Ovary (tissue), 7 donors: ENCODE measurements at regions not wholly inside any gene's neighbourhood (a gene's known extent, or its start where the extent isn't known, plus 50 kb on each side); places are given as distances from the start of the nearest gene placed in this dataset.

Source experiments
- DNase-seq, 5 donors: peaks; one replicate each; pipeline ENCODE4 v3.0.0-alpha.2; 2019 to 2020
- H3K27ac ChIP-seq, 2 donors: fragments of 200-600 bp; one replicate each; pipeline versions ENCODE4 v1.5.1 to v1.8.0; 2019 to 2022
- H3K27me3 ChIP-seq: fragments of 200-600 bp; one replicate; pipeline ENCODE4 v1.8.0; 2022
- H3K36me3 ChIP-seq: fragments of 200-600 bp; sonication (generic); one replicate; pipeline ENCODE4 v1.5.1; 2019
- H3K4me1 ChIP-seq: one replicate; pipeline ENCODE4 v1.8.1; 2013; ENCODE audit warnings: mild to moderate bottlenecking, moderate library complexity; ENCODE audit not compliant: insufficient read depth
- H3K4me3 ChIP-seq: fragments of 200-600 bp; sonication (generic); one replicate; pipeline ENCODE4 v1.5.1; 2017
- H3K9me3 ChIP-seq, 2 donors: fragments of 200-600 bp in 1 of 2; sonication (generic) in 1 of 2; one replicate each; pipeline versions ENCODE4 v1.5.1 to v1.8.1; 2013 to 2019; ENCODE audit warnings: mild to moderate bottlenecking in 1 of 2, moderate library complexity in 1 of 2
- EP300 ChIP-seq: sonication (generic); formaldehyde crosslinking; IDR thresholded peaks from one replicate; pipeline ENCODE4 v1.6.1; 2017; ENCODE audit warnings: antibody characterized with exemption
- POLR2A ChIP-seq: fragments of 450-650 bp; IDR thresholded peaks from one replicate; pipeline ENCODE4 v1.6.1; 2017; ENCODE audit warnings: antibody characterized with exemption, mild to moderate bottlenecking, moderate library complexity
- WGBS, 3 donors: extraction: QIAGEN DNeasy Blood & Tissue Kit in 1 of 3; methylation state at CpG; one replicate each; pipeline versions ENCODE4 v1.1.5 to v1.1.7; 2013 to 2017; 5-methylcytosine and 5-hydroxymethylcytosine counted together
- intact Hi-C, 4 donors: fragments of 100-400 bp; cut with DNase I; formaldehyde crosslinking; loops; one replicate each; pipeline versions ENCODE4 v1.11.0 to v1.15.1; 2022 to 2023
- TF ChIP-seq, protein P1 (sequence below), 3 donors: fragments of 450-650 bp in 2 of 3; fragments of 200-600 bp in 1 of 3; IDR thresholded peaks; one replicate each; pipeline versions ENCODE4 v1.5.1 to v1.8.0; 2016 to 2022; ENCODE audit warnings: antibody characterized with exemption in 3 of 3, mild to moderate bottlenecking in 1 of 3
- donor health status: DM: no; HTN: no; CAD: no; lungs with moderate emphysema.
- donor health status: DM: no; HTN: no; CAD: no.
- donor health status: Bipolar disorder and iron deficiency.
- donor health status: DM: no; HTN: no; CAD: no.
- donor health status: DM: yes; HTN: yes; CAD: no.

DNA sequence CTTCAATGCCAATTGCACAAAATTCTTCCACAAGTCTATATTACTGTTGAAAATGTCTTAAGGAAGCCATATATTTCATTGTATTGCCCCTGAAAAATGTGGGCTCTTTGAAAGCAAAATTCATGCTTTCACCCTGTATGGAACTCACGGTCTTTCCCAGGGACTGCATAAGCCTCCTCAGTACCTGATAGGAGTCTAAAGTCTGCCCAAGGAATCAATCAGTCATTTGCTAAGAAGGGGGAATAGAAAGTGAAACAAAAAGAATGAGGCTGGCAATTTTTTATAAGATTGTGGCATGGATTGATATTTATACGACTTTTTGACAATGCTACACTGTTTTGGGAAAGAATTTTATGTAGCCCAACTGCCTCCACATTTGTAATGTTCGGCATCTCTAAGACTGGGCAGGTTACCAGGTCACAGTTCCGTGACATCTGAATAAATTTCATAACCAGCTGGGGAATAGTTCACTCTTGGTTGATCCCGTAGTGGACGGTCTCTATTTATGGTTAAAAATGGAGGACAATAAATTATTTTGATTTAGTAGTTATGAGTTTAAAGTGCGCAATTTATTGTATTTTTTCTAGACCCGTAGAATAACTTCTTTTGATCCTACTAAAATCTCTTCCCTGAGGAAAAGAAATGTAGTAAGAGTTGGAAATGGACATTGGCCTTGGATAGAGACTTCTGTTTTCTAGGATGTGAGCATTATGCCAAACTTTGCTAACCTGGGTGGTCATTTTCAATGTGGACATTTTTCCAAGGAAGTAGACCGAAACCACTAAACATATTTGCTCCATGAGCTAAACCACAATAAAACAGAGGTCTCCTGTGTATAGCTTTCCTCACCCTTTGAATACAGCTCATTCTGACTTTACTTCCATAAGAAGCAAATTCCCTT, 1585.4 kb downstream of the EFNB2 start:
- Histone ChIP-seq H3K4me3 (no peak overlapping the region), H3K36me3 (no peaks in the 10 kb centered on the region), H3K9me3 (no peaks in the 10 kb centered on the region), H3K27me3 (no peaks in the 10 kb centered on the region), H3K4me1 (no peaks in the 10 kb centered on the region), H3K27ac (no peak overlapping the region)
- WGBS, 3 donors = 64 to 78% (median 77%) methylated on average over 9 of the region's 9 CpGs
- no peak for DNase-seq
- TF ChIP-seq POLR2A = no peak
- no peak for TF ChIP-seq EP300
- TF ChIP-seq, protein P1, sequence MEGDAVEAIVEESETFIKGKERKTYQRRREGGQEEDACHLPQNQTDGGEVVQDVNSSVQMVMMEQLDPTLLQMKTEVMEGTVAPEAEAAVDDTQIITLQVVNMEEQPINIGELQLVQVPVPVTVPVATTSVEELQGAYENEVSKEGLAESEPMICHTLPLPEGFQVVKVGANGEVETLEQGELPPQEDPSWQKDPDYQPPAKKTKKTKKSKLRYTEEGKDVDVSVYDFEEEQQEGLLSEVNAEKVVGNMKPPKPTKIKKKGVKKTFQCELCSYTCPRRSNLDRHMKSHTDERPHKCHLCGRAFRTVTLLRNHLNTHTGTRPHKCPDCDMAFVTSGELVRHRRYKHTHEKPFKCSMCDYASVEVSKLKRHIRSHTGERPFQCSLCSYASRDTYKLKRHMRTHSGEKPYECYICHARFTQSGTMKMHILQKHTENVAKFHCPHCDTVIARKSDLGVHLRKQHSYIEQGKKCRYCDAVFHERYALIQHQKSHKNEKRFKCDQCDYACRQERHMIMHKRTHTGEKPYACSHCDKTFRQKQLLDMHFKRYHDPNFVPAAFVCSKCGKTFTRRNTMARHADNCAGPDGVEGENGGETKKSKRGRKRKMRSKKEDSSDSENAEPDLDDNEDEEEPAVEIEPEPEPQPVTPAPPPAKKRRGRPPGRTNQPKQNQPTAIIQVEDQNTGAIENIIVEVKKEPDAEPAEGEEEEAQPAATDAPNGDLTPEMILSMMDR (IDR thresholded peaks at IDR 0.05) = no peak
- intact Hi-C loops = no loop called here

DNA sequence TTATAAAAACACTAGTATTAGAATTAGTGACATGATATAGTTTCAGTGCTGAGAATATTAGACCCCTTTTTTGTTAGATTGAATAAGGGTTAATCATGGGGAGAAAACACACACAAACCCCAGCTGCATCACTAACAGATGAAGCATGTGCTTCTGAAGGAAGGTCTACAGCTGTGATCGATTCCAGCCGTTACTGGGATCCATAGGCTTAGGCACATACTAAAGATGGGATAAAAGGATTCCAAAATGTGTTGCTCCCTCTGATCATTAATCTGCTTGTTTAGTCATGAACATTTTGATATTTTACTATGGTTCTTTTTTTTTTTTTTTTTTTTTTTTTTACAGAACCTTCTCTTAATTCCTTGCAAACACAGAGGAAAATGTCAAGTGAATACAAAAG, 1591.3 kb downstream of the EFNB2 start:
- H3K9me3 ChIP-seq = no peaks in the 10 kb centered on the region
- no peak for DNase-seq
- H3K27me3 ChIP-seq = no peaks in the 10 kb centered on the region
- no peak for TF ChIP-seq POLR2A
- TF ChIP-seq EP300 = no peak
- TF ChIP-seq, protein P1 (IDR thresholded peaks at IDR 0.05) = no peak
- no peak overlapping the region for H3K27ac ChIP-seq
- H3K4me3 ChIP-seq = no peak overlapping the region
- no peaks in the 10 kb centered on the region for H3K4me1 ChIP-seq
- intact Hi-C loops = no loop called here
- H3K36me3 ChIP-seq = no peaks in the 10 kb centered on the region
- WGBS, 3 donors = 38 to 53% (median 51%) methylated on average over 2 of the region's 2 CpGs

DNA sequence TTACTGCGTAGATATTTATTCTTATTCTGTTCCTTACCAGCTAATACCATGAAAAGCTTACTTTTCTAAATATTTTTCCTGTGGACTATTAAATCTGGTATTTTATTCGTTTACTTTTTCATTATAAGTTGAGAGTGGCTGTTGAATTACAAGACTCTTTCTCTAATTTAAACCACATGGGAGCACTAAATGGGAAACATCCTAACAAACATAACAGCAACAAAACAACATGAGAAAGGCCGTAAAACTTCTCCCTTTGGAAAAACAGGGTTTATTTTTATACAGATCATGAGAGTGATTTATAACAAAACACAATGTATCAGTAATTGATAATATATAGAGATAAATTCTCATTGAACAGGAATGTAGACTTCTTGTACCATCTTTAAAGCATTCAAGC, 1592.1 kb downstream of the EFNB2 start:
- DNase-seq = no peak
- 65 to 71% (median 69%) methylated on average over 3 of the region's 3 CpGs for WGBS, 3 donors
- no peaks in the 10 kb centered on the region for H3K4me1 ChIP-seq
- H3K27me3 ChIP-seq = no peaks in the 10 kb centered on the region
- intact Hi-C loops = no loop called here
- H3K4me3 ChIP-seq = no peak overlapping the region
- H3K36me3 ChIP-seq = no peaks in the 10 kb centered on the region
- H3K27ac ChIP-seq = no peak overlapping the region
- TF ChIP-seq, protein P1 (IDR thresholded peaks at IDR 0.05) = no peak
- TF ChIP-seq EP300 (no peak), POLR2A (no peak)
- H3K9me3 ChIP-seq = no peaks in the 10 kb centered on the region

DNA sequence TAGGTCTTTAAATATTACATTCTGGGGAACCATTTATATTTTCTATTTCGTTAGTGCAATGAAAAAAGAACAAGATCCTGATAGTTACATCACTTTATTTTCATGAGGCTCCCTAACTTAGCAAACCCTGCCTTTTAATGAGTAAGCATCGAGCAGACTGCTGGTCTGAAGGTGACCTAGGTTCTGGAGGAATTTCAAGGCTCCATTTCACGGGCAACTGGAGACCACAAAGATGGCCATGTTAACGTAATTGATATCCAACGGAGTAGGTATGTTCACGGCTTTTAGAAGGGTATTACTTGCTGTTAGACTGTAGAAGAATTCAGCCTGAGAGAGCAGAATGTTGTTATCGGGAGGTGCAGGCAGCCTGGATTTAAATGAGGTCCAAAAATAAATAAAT, 1597.6 kb downstream of the EFNB2 start:
- intact Hi-C loops = no loop called here
- no peaks in the 10 kb centered on the region for H3K27me3 ChIP-seq
- 85 to 90% (median 86%) methylated on average over 7 of the region's 7 CpGs for WGBS, 3 donors
- TF ChIP-seq POLR2A = no peak
- TF ChIP-seq EP300 = no peak
- TF ChIP-seq, protein P1 (IDR thresholded peaks at IDR 0.05) = no peak
- H3K9me3 ChIP-seq = no peaks in the 10 kb centered on the region
- H3K4me3 ChIP-seq = no peak overlapping the region
- no peaks in the 10 kb centered on the region for H3K4me1 ChIP-seq
- no peak for DNase-seq
- no peak overlapping the region for H3K27ac ChIP-seq
- H3K36me3 ChIP-seq = no peaks in the 10 kb centered on the region
